GM23338 (cell line): ENCODE measurements at regions not wholly inside any gene's neighbourhood (a gene's known extent, or its start where the extent isn't known, plus 50 kb on each side); places are given as distances from the start of the nearest gene placed in this dataset.

Experiments used
- ATAC-seq: fragments of 200-7000 bp; cut with Tn5 transposase; 3 replicates; pipeline ENCODE4 v1.9.1; 2020
- DNase-seq: peaks from one replicate; pipeline ENCODE4 v3.0.0-alpha.2; 2015; ENCODE audit warnings: low spot score
- H2AFZ ChIP-seq: fragments of 200-600 bp; sonication (generic); 2 replicates; pipeline ENCODE4 v1.8.0; 2016; ENCODE audit warnings: antibody characterized with exemption, mild to moderate bottlenecking, moderate library complexity
- H3F3A ChIP-seq: fragments of 200-600 bp; sonication (generic); replicated peaks from 2 replicates; pipeline ENCODE4 v1.8.0; 2017; ENCODE audit warnings: antibody characterized with exemption, mixed run types, low read depth
- H3K27ac ChIP-seq: fragments of 200-600 bp; sonication (generic); 2 replicates; pipeline ENCODE4 v1.6.1; 2016; ENCODE audit warnings: low read depth
- H3K27me3 ChIP-seq: fragments of 200-600 bp; sonication (generic); 2 replicates; pipeline ENCODE4 v1.8.0; 2016; ENCODE audit warnings: mild to moderate bottlenecking, mixed run types, moderate library complexity; ENCODE audit not compliant: insufficient read depth
- H3K36me3 ChIP-seq: fragments of 200-600 bp; sonication (generic); 2 replicates; pipeline ENCODE4 v1.8.0; 2016; ENCODE audit warnings: mild to moderate bottlenecking; ENCODE audit not compliant: insufficient read depth
- H3K4me1 ChIP-seq: fragments of 200-600 bp; sonication (generic); 2 replicates; pipeline ENCODE4 v1.8.0; 2016; ENCODE audit warnings: mild to moderate bottlenecking, moderate library complexity; ENCODE audit not compliant: insufficient read depth
- H3K4me2 ChIP-seq: fragments of 200-600 bp; sonication (generic); 2 replicates; pipeline ENCODE4 v1.7.1; 2017; ENCODE audit warnings: mixed run types
- H3K4me3 ChIP-seq: fragments of 200-600 bp; sonication (generic); 2 replicates; pipeline ENCODE4 v1.6.1; 2016; ENCODE audit warnings: mixed run types
- H3K79me2 ChIP-seq: fragments of 200-600 bp; sonication (generic); replicated peaks from 2 replicates; pipeline ENCODE4 v1.8.0; 2017; ENCODE audit warnings: mild to moderate bottlenecking; ENCODE audit not compliant: insufficient read depth
- H3K9me2 ChIP-seq: fragments of 200-600 bp; sonication (generic); 2 replicates; pipeline ENCODE4 v1.8.0; 2017; ENCODE audit not compliant: insufficient read depth
- H4K20me1 ChIP-seq: fragments of 200-600 bp; sonication (generic); replicated peaks from 2 replicates; pipeline ENCODE4 v1.8.0; 2017; ENCODE audit warnings: mild to moderate bottlenecking; ENCODE audit not compliant: insufficient read depth
- H3K27ac Mint-ChIP-seq: 2 replicates; pipeline ENCODE4 v1.8.0; 2020; ENCODE audit warnings: inconsistent platforms, mild to moderate bottlenecking, moderate library complexity, mixed read lengths
- H3K27me3 Mint-ChIP-seq: 3 replicates; pipeline ENCODE4 v1.8.0; 2022; ENCODE audit warnings: low read depth, mild to moderate bottlenecking, moderate library complexity, mixed read lengths, inconsistent platforms; ENCODE audit not compliant: insufficient read depth, poor library complexity
- H3K36me3 Mint-ChIP-seq: 3 replicates; pipeline ENCODE4 v1.8.0; 2021; ENCODE audit warnings: low read depth, mild to moderate bottlenecking, inconsistent platforms, moderate library complexity, mixed read lengths
- H3K4me1 Mint-ChIP-seq: 3 replicates; pipeline ENCODE4 v1.8.0; 2020; ENCODE audit warnings: mild to moderate bottlenecking, inconsistent platforms, mixed read lengths
- H3K4me3 Mint-ChIP-seq: 3 replicates; pipeline ENCODE4 v1.8.0; 2021; ENCODE audit warnings: moderate library complexity, mild to moderate bottlenecking, inconsistent platforms, mixed read lengths
- H3K9me3 Mint-ChIP-seq: 3 replicates; pipeline ENCODE4 v1.8.0; 2020; ENCODE audit warnings: moderate library complexity, mild to moderate bottlenecking, inconsistent platforms, mixed read lengths
- CREB1 ChIP-seq: fragments of 250-450 bp; sonication (Bioruptor Pico); IDR thresholded peaks from 2 replicates; pipeline ENCODE4 v1.5.0; 2020; ENCODE audit warnings: low read depth, mild to moderate bottlenecking, moderate library complexity
- ETS1 ChIP-seq: IDR thresholded peaks from 2 replicates; pipeline ENCODE4 v1.6.1; 2016; ENCODE audit warnings: antibody characterized with exemption
- EZH2 ChIP-seq: fragments of 200-600 bp; sonication (generic); IDR thresholded peaks from one replicate; pipeline ENCODE4 v1.8.0; 2017; ENCODE audit warnings: antibody characterized with exemption, mild to moderate bottlenecking, low read depth; ENCODE audit not compliant: unreplicated experiment
- EZH2phosphoT487 ChIP-seq: fragments of 200-600 bp; sonication (generic); IDR thresholded peaks from one replicate; pipeline ENCODE4 v1.8.1; 2018; ENCODE audit warnings: antibody characterized with exemption; ENCODE audit not compliant: unreplicated experiment
- JUNB ChIP-seq: IDR thresholded peaks from one replicate; pipeline ENCODE4 v1.6.1; 2016; ENCODE audit warnings: antibody characterized with exemption; ENCODE audit not compliant: unreplicated experiment
- NANOG ChIP-seq: IDR thresholded peaks from 2 replicates; pipeline ENCODE4 v1.6.1; 2016; ENCODE audit warnings: antibody characterized with exemption, borderline replicate concordance
- POLR2AphosphoS5 ChIP-seq: IDR thresholded peaks from 2 replicates; pipeline ENCODE4 v1.6.1; 2016; ENCODE audit warnings: antibody characterized with exemption, low read depth
- REST ChIP-seq: IDR thresholded peaks from one replicate; pipeline ENCODE4 v1.6.1; 2018; ENCODE audit warnings: antibody characterized with exemption; ENCODE audit not compliant: unreplicated experiment
- STAT1 ChIP-seq: IDR thresholded peaks from one replicate; pipeline ENCODE4 v1.6.1; 2016; ENCODE audit warnings: antibody characterized with exemption; ENCODE audit not compliant: unreplicated experiment
- ZNF114 ChIP-seq: fragments of 250-450 bp; sonication (Bioruptor Pico); IDR thresholded peaks from 2 replicates; pipeline ENCODE4 v1.5.0; 2020; ENCODE audit warnings: mild to moderate bottlenecking, moderate library complexity
- ZNF331 ChIP-seq: fragments of 250-450 bp; sonication (Bioruptor Pico); IDR thresholded peaks from 2 replicates; pipeline ENCODE4 v1.5.0; 2020; ENCODE audit warnings: low read depth, mild to moderate bottlenecking, moderate library complexity
- TF ChIP-seq, protein P1 (sequence below), 2 experiments: fragments of 200-600 bp in 1 of 2; sonication (generic) in 1 of 2; conservative IDR thresholded peaks; 2 replicates each; pipeline versions ENCODE4 v1.5.1 to v1.6.1; 2016 to 2017; ENCODE audit warnings: antibody characterized with exemption in 2 of 2, low read depth in 2 of 2, mild to moderate bottlenecking in 2 of 2, moderate library complexity in 1 of 2
- TF ChIP-seq, protein P2 (sequence below): fragments of 250-450 bp; sonication (Bioruptor Pico); IDR thresholded peaks from 2 replicates; pipeline ENCODE4 v1.5.0; 2020; ENCODE audit warnings: mild to moderate bottlenecking, moderate library complexity

DNA sequence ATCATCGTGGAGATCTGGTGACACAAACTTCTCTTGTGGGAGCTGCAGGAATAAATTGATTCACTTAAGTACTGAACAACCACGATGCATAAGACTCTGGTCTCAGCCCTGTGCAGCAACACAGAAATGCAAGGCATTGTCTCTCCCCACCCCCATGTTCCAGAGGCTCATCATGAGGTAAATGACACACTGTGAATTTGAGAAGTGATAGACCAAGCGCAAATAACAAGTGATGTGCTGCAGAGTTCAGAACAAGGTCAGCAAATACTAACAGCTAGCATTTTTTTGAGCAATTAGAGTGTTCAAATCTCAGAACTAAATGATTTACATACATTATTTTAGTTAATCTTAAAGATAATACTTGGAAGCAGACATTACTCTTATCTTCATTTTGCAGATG, 223.7 kb downstream of the SEC16B start:
- no peaks in the 10 kb centered on the region for H3K27me3 ChIP-seq
- H4K20me1 ChIP-seq = no peaks in the 10 kb centered on the region
- H3F3A ChIP-seq = no peaks in the 10 kb centered on the region
- Mint-ChIP-seq H3K27me3 (no peaks in the 10 kb centered on the region), H3K4me3 (no peak overlapping the region), H3K36me3 (no peaks in the 10 kb centered on the region), H3K27ac (no peak overlapping the region), H3K4me1 (peaks cover 2% of the 10 kb centered on the region; the same call in 1 of the 3 replicates), H3K9me3 (no peaks in the 10 kb centered on the region)
- ATAC-seq = no peak
- no peak overlapping the region for H3K4me3 ChIP-seq
- H2AFZ ChIP-seq = no peak overlapping the region
- H3K27ac ChIP-seq = no peak overlapping the region
- no peaks in the 10 kb centered on the region for H3K36me3 ChIP-seq
- no peak for DNase-seq
- TF ChIP-seq ETS1 (no peak), STAT1 (no peak), EZH2 (no peak), JUNB (no peak), POLR2AphosphoS5 (no peak), ZNF114 (CRISPR knock-in tag) (no peak), REST (no peak), ZNF331 (no peak), EZH2phosphoT487 (no peak), CREB1 (CRISPR knock-in tag) (no peak), NANOG (no peak)
- TF ChIP-seq, protein P1, sequence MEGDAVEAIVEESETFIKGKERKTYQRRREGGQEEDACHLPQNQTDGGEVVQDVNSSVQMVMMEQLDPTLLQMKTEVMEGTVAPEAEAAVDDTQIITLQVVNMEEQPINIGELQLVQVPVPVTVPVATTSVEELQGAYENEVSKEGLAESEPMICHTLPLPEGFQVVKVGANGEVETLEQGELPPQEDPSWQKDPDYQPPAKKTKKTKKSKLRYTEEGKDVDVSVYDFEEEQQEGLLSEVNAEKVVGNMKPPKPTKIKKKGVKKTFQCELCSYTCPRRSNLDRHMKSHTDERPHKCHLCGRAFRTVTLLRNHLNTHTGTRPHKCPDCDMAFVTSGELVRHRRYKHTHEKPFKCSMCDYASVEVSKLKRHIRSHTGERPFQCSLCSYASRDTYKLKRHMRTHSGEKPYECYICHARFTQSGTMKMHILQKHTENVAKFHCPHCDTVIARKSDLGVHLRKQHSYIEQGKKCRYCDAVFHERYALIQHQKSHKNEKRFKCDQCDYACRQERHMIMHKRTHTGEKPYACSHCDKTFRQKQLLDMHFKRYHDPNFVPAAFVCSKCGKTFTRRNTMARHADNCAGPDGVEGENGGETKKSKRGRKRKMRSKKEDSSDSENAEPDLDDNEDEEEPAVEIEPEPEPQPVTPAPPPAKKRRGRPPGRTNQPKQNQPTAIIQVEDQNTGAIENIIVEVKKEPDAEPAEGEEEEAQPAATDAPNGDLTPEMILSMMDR (conservative IDR thresholded peaks at IDR 0.05; ENCODE audit: low read depth in 2 of 2) = no peak
- TF ChIP-seq, protein P2, sequence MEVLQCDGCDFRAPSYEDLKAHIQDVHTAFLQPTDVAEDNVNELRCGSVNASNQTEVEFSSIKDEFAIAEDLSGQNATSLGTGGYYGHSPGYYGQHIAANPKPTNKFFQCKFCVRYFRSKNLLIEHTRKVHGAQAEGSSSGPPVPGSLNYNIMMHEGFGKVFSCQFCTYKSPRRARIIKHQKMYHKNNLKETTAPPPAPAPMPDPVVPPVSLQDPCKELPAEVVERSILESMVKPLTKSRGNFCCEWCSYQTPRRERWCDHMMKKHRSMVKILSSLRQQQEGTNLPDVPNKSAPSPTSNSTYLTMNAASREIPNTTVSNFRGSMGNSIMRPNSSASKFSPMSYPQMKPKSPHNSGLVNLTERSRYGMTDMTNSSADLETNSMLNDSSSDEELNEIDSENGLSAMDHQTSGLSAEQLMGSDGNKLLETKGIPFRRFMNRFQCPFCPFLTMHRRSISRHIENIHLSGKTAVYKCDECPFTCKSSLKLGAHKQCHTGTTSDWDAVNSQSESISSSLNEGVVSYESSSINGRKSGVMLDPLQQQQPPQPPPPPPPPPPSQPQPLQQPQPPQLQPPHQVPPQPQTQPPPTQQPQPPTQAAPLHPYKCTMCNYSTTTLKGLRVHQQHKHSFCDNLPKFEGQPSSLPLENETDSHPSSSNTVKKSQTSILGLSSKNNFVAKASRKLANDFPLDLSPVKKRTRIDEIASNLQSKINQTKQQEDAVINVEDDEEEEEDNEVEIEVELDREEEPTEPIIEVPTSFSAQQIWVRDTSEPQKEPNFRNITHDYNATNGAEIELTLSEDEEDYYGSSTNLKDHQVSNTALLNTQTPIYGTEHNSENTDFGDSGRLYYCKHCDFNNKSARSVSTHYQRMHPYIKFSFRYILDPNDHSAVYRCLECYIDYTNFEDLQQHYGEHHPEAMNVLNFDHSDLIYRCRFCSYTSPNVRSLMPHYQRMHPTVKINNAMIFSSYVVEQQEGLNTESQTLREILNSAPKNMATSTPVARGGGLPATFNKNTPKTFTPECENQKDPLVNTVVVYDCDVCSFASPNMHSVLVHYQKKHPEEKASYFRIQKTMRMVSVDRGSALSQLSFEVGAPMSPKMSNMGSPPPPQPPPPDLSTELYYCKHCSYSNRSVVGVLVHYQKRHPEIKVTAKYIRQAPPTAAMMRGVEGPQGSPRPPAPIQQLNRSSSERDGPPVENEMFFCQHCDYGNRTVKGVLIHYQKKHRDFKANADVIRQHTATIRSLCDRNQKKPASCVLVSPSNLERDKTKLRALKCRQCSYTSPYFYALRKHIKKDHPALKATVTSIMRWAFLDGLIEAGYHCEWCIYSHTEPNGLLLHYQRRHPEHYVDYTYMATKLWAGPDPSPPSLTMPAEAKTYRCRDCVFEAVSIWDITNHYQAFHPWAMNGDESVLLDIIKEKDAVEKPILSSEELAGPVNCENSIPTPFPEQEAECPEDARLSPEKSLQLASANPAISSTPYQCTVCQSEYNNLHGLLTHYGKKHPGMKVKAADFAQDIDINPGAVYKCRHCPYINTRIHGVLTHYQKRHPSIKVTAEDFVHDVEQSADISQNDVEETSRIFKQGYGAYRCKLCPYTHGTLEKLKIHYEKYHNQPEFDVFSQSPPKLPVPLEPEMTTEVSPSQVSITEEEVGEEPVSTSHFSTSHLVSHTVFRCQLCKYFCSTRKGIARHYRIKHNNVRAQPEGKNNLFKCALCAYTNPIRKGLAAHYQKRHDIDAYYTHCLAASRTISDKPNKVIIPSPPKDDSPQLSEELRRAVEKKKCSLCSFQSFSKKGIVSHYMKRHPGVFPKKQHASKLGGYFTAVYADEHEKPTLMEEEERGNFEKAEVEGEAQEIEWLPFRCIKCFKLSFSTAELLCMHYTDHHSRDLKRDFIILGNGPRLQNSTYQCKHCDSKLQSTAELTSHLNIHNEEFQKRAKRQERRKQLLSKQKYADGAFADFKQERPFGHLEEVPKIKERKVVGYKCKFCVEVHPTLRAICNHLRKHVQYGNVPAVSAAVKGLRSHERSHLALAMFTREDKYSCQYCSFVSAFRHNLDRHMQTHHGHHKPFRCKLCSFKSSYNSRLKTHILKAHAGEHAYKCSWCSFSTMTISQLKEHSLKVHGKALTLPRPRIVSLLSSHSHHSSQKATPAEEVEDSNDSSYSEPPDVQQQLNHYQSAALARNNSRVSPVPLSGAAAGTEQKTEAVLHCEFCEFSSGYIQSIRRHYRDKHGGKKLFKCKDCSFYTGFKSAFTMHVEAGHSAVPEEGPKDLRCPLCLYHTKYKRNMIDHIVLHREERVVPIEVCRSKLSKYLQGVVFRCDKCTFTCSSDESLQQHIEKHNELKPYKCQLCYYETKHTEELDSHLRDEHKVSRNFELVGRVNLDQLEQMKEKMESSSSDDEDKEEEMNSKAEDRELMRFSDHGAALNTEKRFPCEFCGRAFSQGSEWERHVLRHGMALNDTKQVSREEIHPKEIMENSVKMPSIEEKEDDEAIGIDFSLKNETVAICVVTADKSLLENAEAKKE = no peak
- no peak overlapping the region for H3K4me2 ChIP-seq
- H3K79me2 ChIP-seq = no peaks in the 10 kb centered on the region
- no peaks in the 10 kb centered on the region for H3K4me1 ChIP-seq
- peaks cover 9% of the 10 kb centered on the region; the same call in 1 of the 2 replicates for H3K9me2 ChIP-seq
